ENCODE measurements at regions not wholly inside any gene's neighbourhood (a gene's known extent, or its start where the extent isn't known, plus 50 kb on each side); places are given as distances from the start of the nearest gene placed in this dataset.
A peak's percentile ranks its signal among the peaks of the same experiment; 100 is the strongest.

DNA sequence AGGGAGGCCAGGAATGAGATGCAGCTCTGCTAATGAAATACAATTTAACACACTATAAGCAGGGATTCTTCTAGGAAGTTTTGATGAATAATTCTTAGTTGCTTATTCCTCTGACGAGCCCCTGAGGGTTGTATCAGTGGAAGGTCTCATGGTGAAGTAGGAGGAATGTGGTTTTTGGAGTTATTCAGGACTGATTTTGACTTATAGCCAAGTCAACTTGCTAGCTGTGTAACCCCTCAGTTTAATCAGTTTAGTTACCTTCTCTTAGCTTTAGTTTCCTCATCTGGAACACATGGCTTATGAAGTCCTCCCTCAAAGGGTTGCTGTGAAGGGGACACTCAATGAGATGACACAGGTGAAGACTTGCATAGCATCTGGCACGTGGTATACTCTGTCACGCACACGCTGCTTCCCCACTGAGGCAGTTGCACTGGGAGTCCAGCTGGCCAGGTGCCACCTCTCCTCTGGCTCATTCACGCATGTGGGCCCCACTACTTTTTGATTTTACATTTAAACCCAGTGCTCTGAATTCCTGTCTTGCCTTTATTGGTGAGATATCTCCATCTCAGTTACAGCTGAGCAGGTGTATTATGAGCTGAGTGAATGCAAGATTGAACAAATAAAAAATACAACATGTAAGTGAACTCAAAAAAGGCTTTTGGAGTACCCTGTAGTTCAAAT, 415.0 kb downstream of the ARHGEF28 start:
- intact Hi-C loops (cut with DNase I, micrococcal nuclease): no loop called here
- no peak for DNase-seq
- ATAC-seq: no peak

DNA sequence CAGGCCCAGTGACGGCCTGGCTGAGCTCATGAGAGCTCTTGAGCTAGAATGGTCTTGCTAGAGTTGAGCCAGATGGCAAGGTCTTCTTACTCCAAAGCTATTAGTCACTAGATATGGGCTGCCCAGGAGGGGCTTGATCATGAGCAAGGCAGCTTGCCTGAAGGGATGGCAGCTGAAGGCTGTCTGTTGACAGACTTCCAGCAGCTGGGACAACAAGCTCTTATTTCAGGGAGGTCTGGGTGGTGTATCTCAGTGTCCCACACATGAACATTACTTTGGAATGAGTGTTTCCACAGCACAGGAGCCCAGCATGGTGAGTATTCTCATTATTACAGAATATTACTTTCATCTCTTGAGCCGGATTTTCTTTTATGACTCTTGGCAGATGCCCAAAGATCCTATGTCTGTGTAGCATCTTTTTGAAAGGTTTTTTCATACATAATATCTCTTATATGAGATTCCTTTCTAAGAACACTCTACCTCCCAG, 414.1 kb downstream of the ARHGEF28 start:
- DNase-seq (peak in 1 of 2 donors; percentile 6), ATAC-seq (no peak)

DNA sequence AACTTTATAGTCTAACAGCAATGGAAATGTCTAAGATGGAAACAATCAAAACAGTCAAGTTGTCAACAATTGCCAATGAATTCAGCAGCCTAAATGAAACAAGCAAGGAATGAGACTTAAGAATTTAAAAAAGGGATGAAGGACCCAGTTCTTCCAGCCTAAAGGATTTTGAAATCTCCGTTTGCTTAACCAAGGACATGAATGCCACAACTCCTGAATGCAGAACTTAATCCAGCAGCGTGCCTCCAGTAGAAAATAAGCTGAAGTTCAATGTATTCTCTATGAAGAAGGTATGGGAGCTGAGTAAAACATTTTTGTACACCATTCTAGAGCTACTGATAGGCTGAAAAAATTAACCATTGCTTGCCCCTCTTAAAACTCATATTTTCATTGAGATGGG, 411.3 kb downstream of the ARHGEF28 start:
- DNase-seq: no peak
- ATAC-seq: no peak
- intact Hi-C loops (cut with DNase I, micrococcal nuclease): loop anchor here in 1 of 2 donors (10.0 kb wide), 1 partner anchor 607 kb away; the partner anchor contains the start of gene ENC1

More for the DNA sequence above, 414.1 kb downstream of the ARHGEF28 start:
- intact Hi-C loops (cut with DNase I, micrococcal nuclease): no loop called here

DNA sequence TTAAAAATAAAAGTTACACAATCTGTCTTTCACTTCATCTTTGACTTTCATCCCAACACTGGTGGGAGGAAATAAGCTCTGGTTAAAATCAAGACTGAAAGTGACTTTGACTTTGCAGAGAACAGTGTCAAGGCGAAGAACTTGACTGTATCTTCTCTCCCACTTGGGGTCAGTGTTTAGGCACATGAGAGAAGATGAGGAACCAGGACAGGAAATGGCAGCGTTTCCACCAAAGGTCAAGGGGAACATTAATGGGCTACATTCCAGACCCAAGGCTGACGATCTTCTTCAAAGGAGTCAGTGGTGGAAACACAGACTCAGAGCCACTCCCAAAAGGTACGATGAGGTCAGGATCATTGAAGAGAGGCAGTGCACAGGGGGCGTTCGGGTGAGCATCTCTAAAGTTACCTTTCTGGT, 409.5 kb downstream of the ARHGEF28 start:
- peak; percentile 54 for ATAC-seq
- intact Hi-C loops (cut with DNase I, micrococcal nuclease): loop anchor here in 1 of 2 donors (10.0 kb wide), 1 partner anchor 609 kb away; the partner anchor contains the start of gene ENC1
- peak in 1 of 2 donors; percentile 5 for DNase-seq

DNA sequence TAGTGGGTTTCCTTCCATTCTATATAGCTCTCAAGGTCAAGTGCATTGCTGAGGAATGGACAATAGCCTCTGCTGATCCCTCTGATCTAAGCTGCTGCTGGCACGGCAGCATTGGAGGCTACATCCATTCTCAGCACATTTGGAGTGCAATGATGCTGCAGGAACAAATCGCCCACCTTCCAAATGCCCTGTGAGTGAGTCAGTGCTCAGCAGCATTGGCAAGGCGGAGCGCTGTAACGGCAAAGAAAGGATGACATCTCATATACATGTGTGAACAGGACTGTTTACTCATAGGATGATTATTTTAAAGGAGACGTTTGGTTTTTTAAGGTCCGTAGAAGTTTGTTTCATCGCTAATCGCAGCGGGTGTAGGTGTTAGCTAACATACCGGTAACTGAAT, 408.7 kb downstream of the ARHGEF28 start:
- no peak for ATAC-seq
- intact Hi-C loops (cut with DNase I, micrococcal nuclease): loop anchor here in 1 of 2 donors (10.0 kb wide), 1 partner anchor 610 kb away; the partner anchor contains the start of gene ENC1

DNA sequence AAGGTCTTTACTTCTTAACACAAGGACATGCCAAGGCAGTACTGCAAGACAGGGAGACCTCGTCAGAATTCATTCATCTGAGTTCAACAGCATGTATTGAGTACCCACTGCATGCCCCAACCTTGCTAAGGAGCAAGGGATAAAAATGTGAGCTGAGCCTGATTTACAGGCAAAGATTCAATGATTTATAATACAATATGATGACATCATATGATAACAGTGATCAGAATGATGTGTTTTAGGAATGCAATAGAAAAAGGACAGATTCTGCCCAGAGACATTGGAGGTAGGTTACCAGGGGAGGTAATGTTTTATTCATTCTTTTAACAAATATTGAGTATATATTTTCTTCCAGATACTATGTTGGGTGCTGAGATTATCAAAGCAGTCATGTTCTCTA, 406.6 kb downstream of the ARHGEF28 start:
- no peak for ATAC-seq
- intact Hi-C loops (cut with DNase I, micrococcal nuclease): loop anchor here in 1 of 2 donors (10.0 kb wide), 1 partner anchor 612 kb away; the partner anchor contains the start of gene ENC1
- no peak for DNase-seq

More for the DNA sequence above, 408.7 kb downstream of the ARHGEF28 start:
- DNase-seq: no peak

DNA sequence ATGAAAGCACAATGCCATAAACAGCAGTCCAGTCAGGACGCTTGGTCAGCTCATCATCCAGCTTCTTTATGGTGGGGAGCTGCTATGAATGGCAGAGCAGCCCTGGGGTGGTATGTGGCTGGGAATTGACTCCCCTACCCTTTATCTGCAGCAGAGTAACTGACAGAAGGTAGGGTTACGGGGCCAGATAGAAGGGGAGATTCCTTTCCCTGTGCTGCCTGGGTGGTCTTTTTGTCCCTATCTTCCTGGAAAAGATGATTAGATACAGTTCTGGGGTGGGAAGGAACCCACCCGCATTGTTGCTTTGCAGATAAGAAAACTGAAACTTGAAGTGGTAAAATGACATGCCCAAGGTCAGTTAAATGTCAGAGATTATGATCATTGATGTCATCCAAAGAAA, 405.5 kb downstream of the ARHGEF28 start:
- intact Hi-C loops (cut with DNase I, micrococcal nuclease): loop anchor here in 1 of 2 donors (10.0 kb wide), 1 partner anchor 613 kb away; the partner anchor contains the start of gene ENC1

DNA sequence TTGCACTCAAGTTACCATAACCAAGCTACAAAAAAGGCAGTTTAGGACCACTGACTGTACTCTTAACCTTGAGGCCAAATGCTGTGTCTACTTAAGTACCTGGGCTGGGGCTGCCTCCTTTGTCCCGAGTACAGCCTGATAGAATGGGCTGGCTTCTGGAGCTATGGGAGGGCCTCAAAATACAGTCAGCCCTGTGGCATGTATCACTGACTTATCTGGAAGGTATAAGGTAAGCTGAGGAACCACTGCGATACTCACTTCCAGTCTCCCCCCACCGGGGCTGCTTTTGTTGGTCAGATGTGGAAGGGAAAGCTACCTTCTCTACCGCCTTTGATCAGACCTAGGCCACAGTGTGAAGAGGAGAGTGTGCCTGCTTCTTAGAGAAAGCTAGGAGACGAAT, 404.8 kb downstream of the ARHGEF28 start:
- ATAC-seq: no peak
- intact Hi-C loops (cut with DNase I, micrococcal nuclease): loop anchor here in 1 of 2 donors (10.0 kb wide), 1 partner anchor 614 kb away; the partner anchor contains the start of gene ENC1
- DNase-seq: no peak

More for the DNA sequence above, 405.5 kb downstream of the ARHGEF28 start:
- ATAC-seq (no peak), DNase-seq (no peak)

DNA sequence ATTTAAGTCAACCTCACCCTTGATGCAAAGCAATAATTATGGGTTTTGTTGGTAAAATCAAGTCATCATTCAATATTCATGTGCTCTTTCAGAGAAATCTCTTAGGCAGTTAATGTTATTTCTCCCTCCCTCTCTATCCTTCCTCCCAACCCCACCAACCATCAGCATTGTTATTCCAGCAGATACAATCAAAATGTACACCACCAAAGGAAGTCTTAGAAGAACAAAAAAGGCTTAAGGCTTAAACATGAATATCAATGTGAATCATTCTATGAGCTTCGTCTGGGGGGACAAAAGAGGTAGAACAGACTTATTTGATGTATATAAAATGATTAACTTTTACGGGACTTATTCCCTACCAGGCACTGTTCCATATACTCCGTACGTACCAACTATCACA, 404.4 kb downstream of the ARHGEF28 start:
- no peak for DNase-seq
- ATAC-seq: no peak
- intact Hi-C loops (cut with DNase I, micrococcal nuclease): loop anchor here in 1 of 2 donors (10.0 kb wide), 1 partner anchor 614 kb away; the partner anchor contains the start of gene ENC1

DNA sequence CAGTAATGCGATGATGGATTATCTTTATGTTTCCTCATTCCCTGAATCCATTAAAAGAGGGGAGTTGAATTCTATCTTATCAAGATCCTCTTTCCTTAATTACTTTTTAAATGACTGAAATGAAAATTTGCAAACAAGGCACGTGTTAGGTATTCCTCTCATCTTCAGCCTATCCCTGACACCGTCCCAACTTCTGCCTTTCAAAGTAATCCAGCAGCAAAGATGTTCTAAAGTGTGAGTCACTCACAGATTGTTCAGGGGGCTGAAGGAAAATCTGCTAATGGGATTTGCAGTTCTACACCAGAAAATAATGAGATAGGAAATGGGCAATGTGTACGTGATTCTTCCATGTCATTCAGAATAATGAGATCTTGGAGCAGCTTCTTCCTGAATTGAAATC, 403.0 kb downstream of the ARHGEF28 start:
- intact Hi-C loops (cut with DNase I, micrococcal nuclease): no loop called here
- no peak for ATAC-seq
- no peak for DNase-seq

DNA sequence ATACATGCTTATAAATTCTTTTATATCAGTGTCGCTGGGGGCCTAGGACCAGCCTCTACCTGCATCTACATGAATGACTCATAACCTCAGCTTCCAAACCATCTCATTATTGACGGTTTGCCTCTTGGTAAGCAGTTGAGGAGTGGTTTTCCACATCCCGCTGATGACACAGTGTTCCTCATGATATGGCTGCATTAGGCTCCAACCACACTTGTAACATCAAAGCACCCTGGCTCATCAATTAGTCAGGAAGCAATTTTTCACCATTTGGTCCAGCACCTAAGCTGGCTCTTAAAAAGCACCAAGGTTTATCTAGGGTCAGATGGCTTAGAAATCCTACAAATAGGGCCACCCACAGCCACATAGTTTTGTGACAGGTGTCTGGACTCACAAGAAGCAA, 402.4 kb downstream of the ARHGEF28 start:
- DNase-seq (no peak), ATAC-seq (no peak)
- intact Hi-C loops (cut with DNase I, micrococcal nuclease): no loop called here

DNA sequence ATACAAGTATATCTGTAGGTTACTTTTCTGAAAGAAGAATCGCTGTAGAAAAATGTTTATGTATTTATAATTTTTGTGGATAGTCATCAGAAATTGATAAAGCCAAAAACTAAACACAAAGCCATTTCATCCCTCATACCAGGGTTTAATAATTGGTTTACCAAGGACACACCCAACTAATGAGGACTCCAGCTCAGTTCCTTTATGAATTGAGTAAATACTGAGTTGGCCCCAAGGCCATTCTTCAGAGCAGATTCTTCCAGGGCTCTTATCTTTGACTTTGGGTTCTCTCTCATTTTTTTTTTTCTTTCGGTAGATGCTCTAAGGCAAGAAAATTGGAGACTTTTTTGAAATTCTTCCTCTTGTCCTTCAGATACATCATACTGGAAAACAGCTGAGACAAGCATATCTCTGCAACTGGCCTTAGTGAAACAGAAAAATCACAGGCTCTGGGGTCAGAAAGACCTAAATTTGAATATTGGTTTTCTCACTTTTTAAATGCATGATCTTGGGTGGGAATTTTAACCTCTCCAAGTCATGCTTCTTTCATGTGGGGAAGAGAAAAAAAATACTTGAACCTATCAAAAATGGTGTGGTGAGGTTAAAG, 401.8 kb downstream of the ARHGEF28 start:
- ATAC-seq: no peak
- no peak for DNase-seq
- intact Hi-C loops (cut with DNase I, micrococcal nuclease): no loop called here

DNA sequence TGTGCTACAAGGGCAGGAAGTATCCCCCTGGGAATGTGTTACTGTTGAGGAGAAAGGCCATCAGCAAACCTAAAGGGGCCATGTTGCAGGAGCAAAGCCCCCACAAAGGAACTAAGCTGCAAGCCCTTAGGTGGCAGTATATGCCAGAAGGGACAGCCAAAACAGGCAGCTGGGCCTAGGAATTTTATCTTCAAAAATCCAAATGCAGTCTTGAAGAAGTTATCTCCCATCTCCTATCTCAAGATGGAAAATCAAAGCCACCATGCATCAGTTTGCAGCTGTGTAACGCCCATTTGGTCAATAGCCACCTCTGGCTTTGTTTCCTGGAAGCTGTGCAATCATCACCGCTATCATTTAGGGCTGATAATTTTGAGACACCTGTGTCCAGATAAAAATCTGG, 400.3 kb downstream of the ARHGEF28 start:
- intact Hi-C loops (cut with DNase I, micrococcal nuclease): no loop called here
- ATAC-seq (no peak), DNase-seq (no peak)

DNA sequence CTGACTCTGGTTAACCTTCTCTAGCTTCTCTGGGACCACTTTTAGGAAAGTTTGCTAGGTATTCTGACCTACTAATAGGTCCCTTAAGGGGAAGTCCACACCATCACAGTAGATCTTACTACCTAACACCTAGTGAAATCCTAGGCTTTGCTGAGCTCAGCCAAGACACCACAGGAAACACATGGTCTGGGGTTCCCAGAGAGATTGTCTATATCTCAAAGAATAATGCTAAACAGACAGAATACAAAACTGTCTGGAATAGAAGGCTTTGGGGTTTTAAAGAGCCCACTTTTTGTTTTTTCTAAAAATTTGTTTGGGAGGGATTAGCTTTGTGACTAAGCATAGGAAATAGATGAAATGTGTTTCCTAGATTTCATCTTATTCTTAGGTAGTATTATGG, 395.1 kb downstream of the ARHGEF28 start:
- intact Hi-C loops (cut with DNase I, micrococcal nuclease): no loop called here
- DNase-seq (no peak), ATAC-seq (no peak)

DNA sequence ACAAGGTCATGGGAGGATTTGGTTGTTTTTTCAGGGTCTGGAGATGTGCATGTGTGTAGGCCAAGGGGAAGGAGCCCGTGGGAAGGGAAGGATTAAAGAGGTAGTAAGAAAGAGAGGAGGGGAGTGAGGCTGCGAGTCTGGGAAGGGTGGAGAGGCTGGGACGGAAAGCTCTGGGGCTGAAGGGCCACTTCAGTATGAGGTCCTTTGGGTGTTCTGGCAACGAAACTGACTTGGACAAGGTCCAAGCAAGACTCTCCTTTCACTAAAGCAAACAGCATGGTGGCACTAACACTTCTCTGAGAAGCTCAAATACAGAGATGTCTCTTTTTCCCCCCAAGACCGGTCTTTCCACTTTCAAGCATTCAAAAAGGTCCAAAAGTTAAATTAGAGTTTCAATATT, 394.5 kb downstream of the ARHGEF28 start:
- ATAC-seq: no peak
- intact Hi-C loops (cut with DNase I, micrococcal nuclease): no loop called here

DNA sequence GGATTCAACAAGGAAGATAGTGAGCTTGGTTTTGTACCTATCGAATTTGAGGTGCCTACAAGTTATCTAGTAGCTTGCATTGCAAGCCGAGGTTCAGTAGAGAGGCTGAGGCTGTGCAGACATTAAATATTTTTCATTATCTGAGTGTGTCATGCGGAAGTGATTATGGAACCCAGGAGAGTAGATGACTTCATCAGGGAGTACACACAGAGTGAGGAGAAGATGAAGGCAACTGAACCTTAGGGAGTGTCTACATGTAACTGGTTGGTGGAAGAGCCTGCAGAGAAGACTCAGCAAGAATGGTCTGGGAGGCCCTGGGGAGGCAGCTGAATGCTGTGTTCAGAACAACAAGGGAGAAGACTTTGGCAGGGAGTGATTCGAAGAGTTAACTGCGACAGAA, 393.9 kb downstream of the ARHGEF28 start:
- no peak for DNase-seq
- ATAC-seq: no peak
- intact Hi-C loops (cut with DNase I, micrococcal nuclease): no loop called here

More for the DNA sequence above, 394.5 kb downstream of the ARHGEF28 start:
- DNase-seq: no peak

DNA sequence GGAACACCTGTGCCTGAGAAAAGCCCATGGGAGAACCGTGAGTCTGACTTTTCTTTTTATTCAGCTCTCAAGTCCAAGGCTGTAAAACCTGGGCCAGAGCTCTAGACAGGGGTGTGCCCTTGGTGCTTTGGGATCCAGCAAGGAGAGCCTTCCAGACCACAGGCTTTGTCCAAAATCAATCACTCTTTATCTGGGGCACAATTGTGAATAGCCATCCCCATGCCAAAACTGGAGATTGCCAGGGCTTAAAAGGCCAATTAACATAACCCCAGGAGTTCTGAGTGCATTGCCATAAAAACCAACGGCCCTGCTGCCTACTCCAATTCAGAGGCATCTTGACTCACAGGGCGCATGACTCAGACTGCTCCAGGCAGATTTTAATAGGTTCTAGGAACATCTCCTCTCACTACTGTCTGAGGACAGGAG, 391.8 kb downstream of the ARHGEF28 start:
- ATAC-seq: peak; percentile 41
- DNase-seq: no peak
- intact Hi-C loops (cut with DNase I, micrococcal nuclease): no loop called here

DNA sequence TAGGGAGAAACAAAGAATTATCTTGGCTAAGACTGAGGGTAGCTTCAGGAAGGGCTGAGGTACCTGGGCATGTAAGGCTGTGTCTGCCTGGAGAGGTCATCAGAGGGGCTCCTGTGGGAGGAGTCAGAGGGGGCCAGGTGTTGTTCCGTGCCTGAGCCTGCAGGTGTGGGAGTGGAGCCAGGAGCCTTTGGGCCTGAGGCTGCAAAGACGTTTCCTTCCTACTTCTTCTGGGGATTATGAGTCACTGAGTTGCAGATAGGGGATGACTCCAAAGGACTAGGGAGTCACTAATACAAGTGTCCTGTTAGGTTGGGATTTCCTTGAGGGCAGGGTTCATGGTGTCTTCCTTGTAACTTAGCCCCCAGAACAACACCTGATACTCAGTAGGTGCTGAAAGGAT, 391.1 kb downstream of the ARHGEF28 start:
- intact Hi-C loops (cut with DNase I, micrococcal nuclease): no loop called here
- no peak for ATAC-seq
- DNase-seq: no peak

DNA sequence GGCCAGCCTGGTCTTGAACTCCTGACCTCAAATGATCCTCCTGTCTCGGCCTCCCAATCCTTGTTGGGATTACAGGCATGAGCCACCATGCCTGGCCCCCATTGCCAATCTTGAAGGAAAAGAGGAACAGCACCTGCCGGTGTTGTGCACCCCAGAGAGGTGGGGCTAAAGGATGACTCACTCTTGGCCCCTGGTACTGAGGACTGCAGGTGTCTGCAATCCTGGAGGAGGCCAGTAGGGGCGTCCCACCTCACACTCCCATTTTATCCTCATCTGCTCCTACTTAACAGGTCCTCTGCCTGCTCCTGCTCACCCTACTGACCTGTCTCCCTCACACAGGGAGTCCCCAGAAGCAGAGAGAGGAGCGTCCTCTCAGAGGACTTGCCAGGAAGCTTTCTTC, 390.4 kb downstream of the ARHGEF28 start:
- DNase-seq (no peak), ATAC-seq (no peak)
- intact Hi-C loops (cut with DNase I, micrococcal nuclease): no loop called here

DNA sequence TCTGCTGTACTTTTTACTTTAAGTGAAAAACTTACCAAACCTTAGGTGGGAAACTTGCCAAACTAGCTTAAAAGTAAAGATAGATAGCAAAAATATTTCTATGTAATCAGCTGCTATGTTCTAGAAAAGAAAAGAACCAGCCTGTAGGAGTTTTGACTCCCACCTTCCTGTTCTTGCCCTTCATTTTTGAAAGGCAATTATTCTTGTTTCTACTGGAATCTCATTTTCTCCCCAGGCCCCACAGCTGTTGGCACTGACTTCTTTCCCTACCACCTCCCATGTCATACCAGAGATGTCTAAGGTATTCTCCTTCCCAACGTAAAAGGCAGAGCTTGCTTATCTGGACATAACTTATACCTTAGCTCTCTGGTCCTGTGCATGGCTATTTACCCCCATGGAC, 389.7 kb downstream of the ARHGEF28 start:
- intact Hi-C loops (cut with DNase I, micrococcal nuclease): no loop called here

More for the DNA sequence above, 389.7 kb downstream of the ARHGEF28 start:
- no peak for ATAC-seq
- no peak for DNase-seq

Data from left colon (tissue), 2 donors.